PC-9 (cell line): ENCODE measurements at regions not wholly inside any gene's neighbourhood (a gene's known extent, or its start where the extent isn't known, plus 50 kb on each side); places are given as distances from the start of the nearest gene placed in this dataset.

Experiments
- BruUV-seq: library from RNA; stranded (reverse); fragments of 400-500 nt; replicated peaks from 2 replicates; lab custom pipeline; 2021; lab: Mats Ljungman, UMichigan
- CTCF ChIA-PET: fragments of 300-600 bp; sonication (Branson Sonifier 250); formaldehyde crosslinking; loops from one replicate; lab custom pipeline; 2022; ENCODE audit warnings: antibody characterized with exemption; lab: Charles Lee
- POLR2A ChIA-PET: fragments of 300-600 bp; sonication (Branson Sonifier 250); formaldehyde crosslinking; loops from one replicate; lab custom pipeline; 2022; ENCODE audit warnings: antibody characterized with exemption; ENCODE audit not compliant: unreplicated experiment; lab: Charles Lee
- DNase-seq, 2 experiments: peaks; one replicate each; pipeline versions ENCODE4 v3.0.0 to v3.0.0-alpha.2; 2015 to 2022; ENCODE audit warnings: mixed read lengths in 1 of 2
- H2AFZ ChIP-seq: fragments of 200-600 bp; sonication (generic); 2 replicates; pipeline ENCODE4 v1.8.1; 2017; ENCODE audit warnings: antibody characterized with exemption
- H3F3A ChIP-seq: fragments of 200-600 bp; sonication (generic); 2 replicates; pipeline ENCODE4 v1.8.1; 2017; ENCODE audit warnings: antibody characterized with exemption, mild to moderate bottlenecking, low read depth; ENCODE audit not compliant: insufficient read depth
- H3K27ac ChIP-seq: fragments of 200-600 bp; sonication (generic); 2 replicates; pipeline ENCODE4 v1.6.1; 2016; ENCODE audit warnings: mixed run types
- H3K27me3 ChIP-seq: fragments of 200-600 bp; sonication (generic); 2 replicates; pipeline ENCODE4 v1.6.1; 2016; ENCODE audit warnings: low read depth, mixed run types; ENCODE audit not compliant: insufficient read depth
- H3K36me3 ChIP-seq: fragments of 200-600 bp; sonication (generic); 2 replicates; pipeline ENCODE4 v1.6.1; 2016; ENCODE audit warnings: low read depth, mixed run types
- H3K4me1 ChIP-seq: fragments of 200-600 bp; sonication (generic); replicated peaks from 2 replicates; pipeline ENCODE4 v1.6.1; 2016; ENCODE audit warnings: mixed run types; ENCODE audit not compliant: insufficient read depth
- H3K4me2 ChIP-seq: fragments of 200-600 bp; sonication (generic); 2 replicates; pipeline ENCODE4 v1.6.1; 2017; ENCODE audit warnings: mixed run types
- H3K4me3 ChIP-seq: fragments of 200-600 bp; sonication (generic); 2 replicates; pipeline ENCODE4 v1.6.1; 2016; ENCODE audit warnings: mixed run types
- H3K79me2 ChIP-seq: fragments of 200-600 bp; sonication (generic); 2 replicates; pipeline ENCODE4 v1.6.1; 2017; ENCODE audit warnings: low read depth, mixed run types
- H3K9me2 ChIP-seq: fragments of 200-600 bp; sonication (generic); 2 replicates; pipeline ENCODE4 v1.8.1; 2017; ENCODE audit warnings: mild to moderate bottlenecking; ENCODE audit not compliant: insufficient read depth
- H3K9me3 ChIP-seq: fragments of 200-600 bp; sonication (generic); 2 replicates; pipeline ENCODE4 v1.8.1; 2016; ENCODE audit warnings: low read depth; ENCODE audit not compliant: insufficient read depth
- H4K20me1 ChIP-seq: fragments of 200-600 bp; sonication (generic); 2 replicates; pipeline ENCODE4 v1.8.1; 2017; ENCODE audit not compliant: insufficient read depth
- CTCF ChIP-seq: fragments of 200-600 bp; sonication (generic); conservative IDR thresholded peaks from 2 replicates; pipeline ENCODE4 v1.6.1; 2017; ENCODE audit warnings: mixed run types, antibody characterized with exemption, mild to moderate bottlenecking, moderate library complexity
- EZH2 ChIP-seq: fragments of 200-600 bp; sonication (generic); IDR thresholded peaks from 2 replicates; pipeline ENCODE4 v1.8.0; 2017; ENCODE audit warnings: antibody characterized with exemption, low read depth
- intact Hi-C: fragments of 100-400 bp; cut with micrococcal nuclease; formaldehyde crosslinking; loops from one replicate; pipeline ENCODE4 v1.10.0; 2022; ENCODE audit not compliant: unreplicated experiment

DNA sequence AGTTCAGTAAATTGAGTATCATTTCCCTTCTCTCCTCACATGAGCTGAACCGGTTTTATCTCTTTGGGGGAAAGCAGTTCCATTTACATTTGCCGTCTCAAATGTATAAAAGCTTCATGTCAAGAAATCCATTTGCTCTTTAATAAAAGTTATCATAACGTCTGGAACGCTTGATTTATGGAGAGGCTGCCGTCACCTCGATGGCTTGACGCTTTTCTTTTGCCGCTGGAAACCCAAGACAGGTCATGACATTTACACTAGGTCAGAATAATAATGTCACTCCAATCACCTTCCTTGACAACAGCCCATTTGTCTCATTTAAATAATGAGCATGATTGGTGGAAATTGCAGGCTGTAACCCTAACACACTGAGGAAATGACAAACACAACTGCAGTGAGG, 443.4 kb downstream of the IRX1 start:
- no peak overlapping the region for H2AFZ ChIP-seq
- H3K36me3 ChIP-seq = no peaks in the 10 kb centered on the region
- no peaks in the 10 kb centered on the region for H3K4me1 ChIP-seq
- no peak overlapping the region for H3K4me3 ChIP-seq
- DNase-seq = no peak
- no peaks in the 10 kb centered on the region for H3K79me2 ChIP-seq
- BruUV-seq = no TSS peak
- no peaks in the 10 kb centered on the region; the same call in 1 of the 2 replicates for H4K20me1 ChIP-seq
- ChIA-PET POLR2A (no interaction called here), CTCF (no interaction called here)
- H3K4me2 ChIP-seq = no peak overlapping the region
- intact Hi-C loops = no loop called here
- no peaks in the 10 kb centered on the region for H3F3A ChIP-seq
- H3K27ac ChIP-seq = no peak overlapping the region
- no peaks in the 10 kb centered on the region for H3K9me3 ChIP-seq
- TF ChIP-seq CTCF = no peak
- no peak for TF ChIP-seq EZH2
- H3K9me2 ChIP-seq = no peaks in the 10 kb centered on the region; the same call in 1 of the 2 replicates
- no peaks in the 10 kb centered on the region for H3K27me3 ChIP-seq

DNA sequence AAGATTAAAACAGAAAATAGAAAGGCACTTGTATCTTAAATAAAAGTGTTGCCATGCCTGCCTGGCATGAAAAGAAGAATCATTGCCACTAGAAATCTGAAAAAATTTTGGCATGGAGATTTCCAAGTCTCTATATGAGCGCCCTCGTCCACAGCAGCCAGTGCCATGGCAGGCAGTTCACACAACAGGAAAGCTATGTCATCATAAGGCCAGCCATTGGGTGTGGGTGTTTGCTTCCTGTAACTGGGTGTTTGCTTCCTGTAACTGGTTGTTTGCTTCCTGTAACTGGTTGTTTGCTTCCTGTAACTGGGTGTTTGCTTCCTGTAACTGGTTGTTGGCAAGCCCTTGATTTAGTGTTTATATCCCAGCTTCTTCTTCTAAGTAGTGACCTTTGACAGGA, 446.7 kb downstream of the IRX1 start:
- no peaks in the 10 kb centered on the region for H3K27me3 ChIP-seq
- H3K4me2 ChIP-seq = no peak overlapping the region
- no peaks in the 10 kb centered on the region for H3K79me2 ChIP-seq
- DNase-seq = no peak
- intact Hi-C loops = no loop called here
- H3F3A ChIP-seq = no peaks in the 10 kb centered on the region
- H3K9me2 ChIP-seq = no peaks in the 10 kb centered on the region; the same call in 1 of the 2 replicates
- CTCF ChIA-PET = no interaction called here
- POLR2A ChIA-PET = no interaction called here
- no peaks in the 10 kb centered on the region for H3K4me1 ChIP-seq
- no peaks in the 10 kb centered on the region for H3K9me3 ChIP-seq
- no peak overlapping the region for H3K4me3 ChIP-seq
- H3K36me3 ChIP-seq = no peaks in the 10 kb centered on the region
- no peak overlapping the region for H2AFZ ChIP-seq
- H3K27ac ChIP-seq = no peak overlapping the region
- TF ChIP-seq EZH2 (no peak), CTCF (no peak)
- BruUV-seq = no TSS peak
- no peaks in the 10 kb centered on the region; the same call in 1 of the 2 replicates for H4K20me1 ChIP-seq

DNA sequence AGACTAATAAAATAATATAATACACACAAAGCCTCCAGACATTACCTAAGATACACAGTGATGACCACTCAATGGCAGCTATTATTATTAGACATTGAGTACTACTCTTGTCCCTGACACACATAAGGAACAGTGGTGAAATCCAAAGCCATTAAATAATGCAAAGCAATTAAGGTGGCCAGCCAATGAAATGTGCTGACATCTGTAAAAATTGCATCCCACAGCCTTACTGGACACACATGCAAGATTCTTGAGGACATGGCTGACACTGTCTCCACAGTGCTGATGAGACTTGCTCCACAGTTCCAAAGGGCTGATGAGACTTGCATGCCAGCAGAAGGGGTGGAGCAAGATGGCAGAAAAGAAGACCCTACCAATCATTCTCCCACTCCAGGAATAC, 447.5 kb downstream of the IRX1 start:
- no peak overlapping the region for H3K4me3 ChIP-seq
- no peak overlapping the region for H3K4me2 ChIP-seq
- H3K27ac ChIP-seq = no peak overlapping the region
- POLR2A ChIA-PET = no interaction called here
- H3K79me2 ChIP-seq = no peaks in the 10 kb centered on the region
- no TSS peak for BruUV-seq
- H3K9me2 ChIP-seq = no peaks in the 10 kb centered on the region; the same call in 1 of the 2 replicates
- H3K27me3 ChIP-seq = no peaks in the 10 kb centered on the region
- DNase-seq = no peak
- H2AFZ ChIP-seq = no peak overlapping the region
- intact Hi-C loops = no loop called here
- no peak for TF ChIP-seq EZH2
- no peak for TF ChIP-seq CTCF
- no peaks in the 10 kb centered on the region for H3K9me3 ChIP-seq
- H3F3A ChIP-seq = no peaks in the 10 kb centered on the region; the same call in 1 of the 2 replicates
- CTCF ChIA-PET = no interaction called here
- no peaks in the 10 kb centered on the region; the same call in 1 of the 2 replicates for H4K20me1 ChIP-seq
- H3K4me1 ChIP-seq = no peaks in the 10 kb centered on the region
- no peaks in the 10 kb centered on the region for H3K36me3 ChIP-seq
